ENCODE measurements at regions not wholly inside any gene's neighbourhood (a gene's known extent, or its start where the extent isn't known, plus 50 kb on each side); places are given as distances from the start of the nearest gene placed in this dataset.

DNA sequence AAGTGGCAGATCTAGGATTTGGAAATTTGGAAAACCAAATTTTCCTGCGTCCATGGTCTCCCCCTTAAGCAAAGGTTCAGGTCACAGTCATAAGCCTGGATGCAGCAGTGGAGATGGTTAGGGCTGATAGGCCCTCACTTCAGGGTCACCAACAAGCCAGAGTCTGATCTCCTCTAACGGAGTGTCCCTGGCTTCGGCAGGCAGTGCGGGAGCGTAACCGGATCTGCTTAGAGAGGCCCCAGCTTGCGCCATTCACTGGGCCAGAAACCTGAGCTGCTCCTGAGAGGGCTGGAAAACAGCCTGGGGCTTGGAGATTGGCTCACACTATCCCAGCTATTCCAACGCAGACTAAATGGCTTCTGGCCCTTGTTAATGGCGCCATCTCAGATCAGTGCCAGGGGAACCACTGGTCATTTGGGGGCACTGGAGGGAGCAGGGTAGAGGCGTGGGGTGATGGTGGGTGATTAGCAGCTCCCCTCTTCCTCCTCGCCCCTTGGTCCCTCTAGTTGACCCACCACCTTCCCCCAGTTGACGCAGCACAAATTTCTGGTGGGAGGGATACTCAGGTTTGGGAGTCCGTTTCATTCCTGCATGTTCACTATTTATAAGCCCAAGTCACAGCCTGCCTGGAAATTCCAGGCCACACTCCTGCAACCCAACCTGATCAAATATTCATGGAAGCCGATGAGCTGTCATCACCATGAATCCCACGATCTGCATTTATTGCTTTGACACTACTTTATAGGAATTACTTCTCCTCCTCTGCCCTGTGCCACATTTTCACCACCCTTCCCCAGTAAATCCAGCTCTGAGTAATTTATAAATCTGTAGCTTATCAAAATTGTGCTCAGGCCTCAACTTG, 134.6 kb upstream of the CPEB4 start:
- H3K36me3 ChIP-seq, result no peaks in the 10 kb centered on the region

DNA sequence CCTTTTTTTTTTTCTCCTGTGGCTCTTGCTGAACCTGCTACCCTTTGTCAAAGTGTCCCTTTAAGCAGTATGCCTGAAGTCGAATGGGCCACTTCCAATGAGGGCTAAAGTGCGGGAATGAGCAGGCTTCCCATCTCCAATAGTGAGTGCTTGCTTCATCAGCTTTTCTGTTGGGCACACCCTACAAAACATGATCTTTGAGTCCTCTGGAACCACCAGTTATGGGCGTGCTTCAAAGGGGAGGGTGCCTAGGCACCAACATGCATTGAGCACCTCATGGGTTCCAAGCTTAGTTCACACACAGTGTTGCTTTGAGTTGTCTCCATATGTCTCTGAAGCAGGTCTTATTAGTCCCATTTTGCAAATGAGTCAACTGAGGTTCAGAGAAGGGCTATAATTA, 132.8 kb upstream of the CPEB4 start:
- Histone ChIP-seq H3K9me3 (ENCODE audit: severe bottlenecking) (no peaks in the 10 kb centered on the region), H3K27me3 (ENCODE audit: insufficient read depth, low read depth, severe bottlenecking) (no peaks in the 10 kb centered on the region), H3K4me3 (ENCODE audit: low read depth, low read length) (no peak overlapping the region), H3K36me3 (no peaks in the 10 kb centered on the region), H3K27ac (no peak overlapping the region)
- TF ChIP-seq, protein P1, sequence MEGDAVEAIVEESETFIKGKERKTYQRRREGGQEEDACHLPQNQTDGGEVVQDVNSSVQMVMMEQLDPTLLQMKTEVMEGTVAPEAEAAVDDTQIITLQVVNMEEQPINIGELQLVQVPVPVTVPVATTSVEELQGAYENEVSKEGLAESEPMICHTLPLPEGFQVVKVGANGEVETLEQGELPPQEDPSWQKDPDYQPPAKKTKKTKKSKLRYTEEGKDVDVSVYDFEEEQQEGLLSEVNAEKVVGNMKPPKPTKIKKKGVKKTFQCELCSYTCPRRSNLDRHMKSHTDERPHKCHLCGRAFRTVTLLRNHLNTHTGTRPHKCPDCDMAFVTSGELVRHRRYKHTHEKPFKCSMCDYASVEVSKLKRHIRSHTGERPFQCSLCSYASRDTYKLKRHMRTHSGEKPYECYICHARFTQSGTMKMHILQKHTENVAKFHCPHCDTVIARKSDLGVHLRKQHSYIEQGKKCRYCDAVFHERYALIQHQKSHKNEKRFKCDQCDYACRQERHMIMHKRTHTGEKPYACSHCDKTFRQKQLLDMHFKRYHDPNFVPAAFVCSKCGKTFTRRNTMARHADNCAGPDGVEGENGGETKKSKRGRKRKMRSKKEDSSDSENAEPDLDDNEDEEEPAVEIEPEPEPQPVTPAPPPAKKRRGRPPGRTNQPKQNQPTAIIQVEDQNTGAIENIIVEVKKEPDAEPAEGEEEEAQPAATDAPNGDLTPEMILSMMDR (IDR thresholded peaks at IDR 0.05; ENCODE audit: low read depth, low read length), result no peak
- no peak for DNase-seq

More for the DNA sequence above, 134.6 kb upstream of the CPEB4 start:
- TF ChIP-seq, protein P1 (IDR thresholded peaks at IDR 0.05; ENCODE audit: low read depth, low read length), result no peak
- DNase-seq, result peak; percentile 82
- Histone ChIP-seq H3K9me3 (ENCODE audit: severe bottlenecking) (no peaks in the 10 kb centered on the region), H3K27ac (peak overlapping the region; percentile 17), H3K27me3 (ENCODE audit: insufficient read depth, low read depth, severe bottlenecking) (no peaks in the 10 kb centered on the region), H3K4me3 (ENCODE audit: low read depth, low read length) (no peak overlapping the region)

DNA sequence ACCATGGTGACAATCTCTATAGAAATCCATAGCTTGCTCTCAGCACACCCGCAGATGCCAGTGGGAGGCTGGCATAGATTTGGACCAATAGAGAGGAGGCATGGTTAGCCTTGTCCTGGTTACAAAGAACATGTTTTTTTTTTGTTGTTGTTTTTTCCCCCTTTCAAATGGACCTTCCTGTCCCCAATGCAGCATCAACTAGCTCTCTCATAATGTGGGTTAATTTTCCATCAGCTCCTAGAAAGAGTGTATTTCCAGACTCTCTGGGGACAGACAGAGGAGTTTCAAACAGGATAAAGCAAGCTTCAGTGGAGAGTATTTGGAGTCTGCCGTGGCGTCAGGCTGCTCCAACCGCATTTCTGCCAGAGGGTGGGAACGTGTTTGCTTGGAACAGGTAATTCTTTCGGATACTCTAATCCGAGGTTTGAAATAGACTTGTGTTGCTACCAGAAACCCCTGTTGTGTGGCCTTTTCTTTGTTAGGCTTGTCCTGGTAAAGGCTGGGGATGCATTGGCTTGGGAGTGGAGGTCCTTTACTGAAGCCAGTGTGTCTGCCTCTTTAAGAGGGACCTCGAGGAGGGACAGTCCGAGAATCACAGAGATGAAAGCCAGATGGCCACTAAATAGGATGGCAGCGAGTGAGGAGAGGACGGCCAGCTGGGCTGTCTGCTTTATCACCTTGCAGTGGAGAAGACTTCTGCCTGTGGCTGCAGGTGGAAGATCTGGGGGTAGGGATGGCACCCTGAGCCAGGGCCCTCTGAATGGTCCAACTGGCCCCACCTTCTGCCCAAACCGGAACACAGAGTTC, 130.5 kb upstream of the CPEB4 start:
- Histone ChIP-seq H3K27ac (peak overlapping the region; percentile 93), H3K27me3 (ENCODE audit: insufficient read depth, low read depth, severe bottlenecking) (no peaks in the 10 kb centered on the region), H3K9me3 (ENCODE audit: severe bottlenecking) (no peaks in the 10 kb centered on the region), H3K36me3 (no peaks in the 10 kb centered on the region), H3K4me3 (ENCODE audit: low read depth, low read length) (peak overlapping the region; percentile 26)
- TF ChIP-seq, protein P1 (IDR thresholded peaks at IDR 0.05; ENCODE audit: low read depth, low read length), result no peak
- peak; percentile 83 for DNase-seq

DNA sequence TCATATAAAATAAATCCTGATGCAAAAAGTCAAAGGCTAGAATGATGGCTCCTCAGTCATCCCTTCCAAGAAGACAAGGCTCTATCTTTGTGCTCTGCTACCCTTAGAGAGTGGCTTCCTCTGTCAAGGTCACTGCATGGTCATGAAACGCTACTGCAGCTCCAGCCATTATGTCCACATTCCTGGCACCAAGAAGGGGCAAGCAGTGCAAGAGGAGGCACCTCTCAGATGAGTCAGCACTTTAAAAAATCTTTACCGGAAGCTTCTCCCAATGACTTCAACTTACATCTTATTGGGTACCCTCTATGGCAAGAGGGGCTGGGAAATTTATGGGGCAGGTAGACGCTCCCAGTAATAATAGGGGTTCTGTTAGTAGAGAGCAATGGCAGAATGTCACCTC, 129.5 kb upstream of the CPEB4 start:
- Histone ChIP-seq H3K4me3 (ENCODE audit: low read depth, low read length) (no peak overlapping the region), H3K9me3 (ENCODE audit: severe bottlenecking) (no peaks in the 10 kb centered on the region), H3K27ac (peak overlapping the region; percentile 93), H3K36me3 (no peaks in the 10 kb centered on the region), H3K27me3 (ENCODE audit: insufficient read depth, low read depth, severe bottlenecking) (no peaks in the 10 kb centered on the region)
- DNase-seq, result no peak
- TF ChIP-seq, protein P1 (IDR thresholded peaks at IDR 0.05; ENCODE audit: low read depth, low read length), result no peak

DNA sequence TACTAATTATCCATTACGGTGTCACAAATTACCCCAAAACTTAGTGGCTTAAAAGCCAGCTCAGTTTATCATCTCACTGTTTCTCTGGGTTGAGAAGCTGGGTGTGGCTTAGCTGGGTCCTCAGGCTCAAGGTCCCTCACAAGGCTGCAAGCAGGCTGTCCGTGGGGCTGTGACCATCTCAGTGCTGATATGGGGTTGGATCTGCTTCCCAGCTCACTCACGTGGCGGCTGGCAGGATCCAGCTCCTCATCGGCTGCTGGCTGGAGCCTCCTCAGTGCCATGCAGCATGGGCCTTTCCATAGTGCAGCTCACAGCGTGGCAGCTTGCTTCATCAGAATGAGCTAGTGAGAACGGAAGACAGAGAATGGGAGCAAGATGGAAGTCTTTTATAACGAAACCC, 128.5 kb upstream of the CPEB4 start:
- H3K27me3 ChIP-seq (ENCODE audit: insufficient read depth, low read depth, severe bottlenecking), result no peaks in the 10 kb centered on the region
- TF ChIP-seq, protein P1 (IDR thresholded peaks at IDR 0.05; ENCODE audit: low read depth, low read length), result no peak
- no peak overlapping the region for H3K27ac ChIP-seq
- H3K36me3 ChIP-seq, result no peaks in the 10 kb centered on the region
- DNase-seq, result no peak
- no peaks in the 10 kb centered on the region for H3K9me3 ChIP-seq (ENCODE audit: severe bottlenecking)
- H3K4me3 ChIP-seq (ENCODE audit: low read depth, low read length), result no peak overlapping the region

Measured in WERI-Rb-1 (cell line).